Activated T-helper 1 cell treated with anti-CD3 and anti-CD28 coated beads, Interleukin-2, amount 50 U/mL, for 16 hours (primary cell): ENCODE measurements at regions not wholly inside any gene's neighbourhood (a gene's known extent, or its start where the extent isn't known, plus 50 kb on each side); places are given as distances from the start of the nearest gene placed in this dataset.
A peak's percentile ranks its signal among the peaks of the same experiment; 100 is the strongest.
"Not testable (repeated sequence)": the region's sequence is repeated elsewhere in the genome, so short reads cannot be mapped to it uniquely, and the experiment has no call there.

Experiments used
- DNase-seq, 2 donors: peaks; one replicate each; pipeline ENCODE4 v3.0.0-alpha.2; 2020; ENCODE audit warnings: low read depth in 1 of 2, low spot score in 1 of 2

- not testable (repeated sequence) for DNase-seq
Observed at GRCh38 chr10:38356527-38356926, 262.4 kb downstream of the ZNF37A start.

DNA sequence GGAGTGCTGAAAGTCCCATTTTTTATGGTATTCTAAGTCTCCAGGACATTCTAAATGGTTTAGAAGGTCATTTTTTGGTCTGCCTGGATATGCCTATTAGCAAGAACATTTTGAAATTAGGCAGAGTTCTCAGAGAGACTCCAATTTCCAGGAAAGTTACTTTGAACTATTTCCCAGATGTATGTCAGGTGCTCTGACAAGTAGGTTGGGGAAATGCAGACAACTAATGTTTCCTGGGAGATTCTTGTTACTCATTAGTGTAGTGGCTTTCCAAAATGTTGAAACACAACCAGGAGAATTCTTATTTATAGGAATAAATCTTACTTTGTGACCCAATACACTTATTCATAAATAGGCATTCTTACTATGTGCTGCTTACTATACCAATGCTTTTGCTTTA is 268.4 kb downstream of the ZNF37A start:
- not testable (repeated sequence) for DNase-seq

GRCh38 chr10:38364073-38364472 is 269.9 kb downstream of the ZNF37A start:
- DNase-seq = not testable (repeated sequence)

DNA sequence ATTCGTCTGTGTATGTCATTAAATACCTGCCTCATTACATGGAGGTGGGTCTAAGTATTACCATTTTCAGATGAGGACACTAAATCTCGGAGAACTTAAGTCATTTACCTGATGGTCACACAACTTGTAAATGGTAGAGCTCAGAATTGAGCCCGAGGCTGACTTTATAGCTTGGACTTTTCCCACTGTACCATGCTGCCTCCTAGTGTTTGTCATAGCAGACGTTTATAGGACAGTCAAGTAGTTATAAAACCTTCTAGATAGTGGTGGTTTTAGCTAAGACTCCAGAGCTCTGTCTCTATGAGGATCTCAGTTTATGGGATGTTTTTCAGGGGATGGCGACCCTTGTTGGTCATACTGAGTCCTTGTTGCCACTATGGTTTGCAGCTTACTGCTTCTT is 271.8 kb downstream of the ZNF37A start:
- DNase-seq = not testable (repeated sequence)

DNA sequence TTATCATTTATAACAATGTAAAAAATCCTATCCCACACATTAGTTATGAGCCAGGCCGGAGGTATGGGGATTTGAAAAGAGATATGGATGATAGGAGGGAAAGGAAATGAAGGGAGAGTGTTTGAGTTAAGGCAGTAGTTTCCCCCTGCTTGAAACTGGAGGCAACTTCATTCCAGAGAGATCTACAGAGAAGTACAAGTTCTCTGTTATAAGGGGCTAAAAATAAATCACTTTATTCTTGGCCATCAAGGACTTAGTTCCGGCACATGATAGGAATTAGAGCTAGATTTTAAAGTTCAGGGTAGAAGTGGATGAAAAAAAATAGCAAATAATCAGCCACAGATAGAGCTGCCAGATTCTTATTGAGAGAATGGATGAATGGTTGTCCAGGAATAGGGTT is 289.7 kb downstream of the ZNF37A start:
- not testable (repeated sequence) for DNase-seq

DNA sequence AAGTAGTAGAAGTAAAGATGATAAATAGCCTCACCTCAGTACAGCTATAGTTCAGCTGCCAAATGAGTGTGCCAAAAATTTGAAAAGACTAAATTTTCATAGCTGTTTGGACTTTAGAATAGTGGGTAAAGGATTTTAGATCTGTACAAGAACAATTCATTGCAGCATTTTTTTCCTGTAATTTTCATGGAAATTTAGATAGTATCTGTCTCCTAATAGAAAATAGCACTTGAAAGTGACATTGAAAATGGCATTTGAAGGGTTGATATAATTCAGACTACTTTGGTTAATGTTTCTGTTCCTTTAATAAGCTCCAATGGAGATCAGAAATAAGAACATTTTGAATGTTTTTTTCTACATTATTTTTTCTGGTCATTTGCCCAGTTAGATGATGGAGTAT is 292.7 kb downstream of the ZNF37A start:
- DNase-seq = not testable (repeated sequence)

DNA sequence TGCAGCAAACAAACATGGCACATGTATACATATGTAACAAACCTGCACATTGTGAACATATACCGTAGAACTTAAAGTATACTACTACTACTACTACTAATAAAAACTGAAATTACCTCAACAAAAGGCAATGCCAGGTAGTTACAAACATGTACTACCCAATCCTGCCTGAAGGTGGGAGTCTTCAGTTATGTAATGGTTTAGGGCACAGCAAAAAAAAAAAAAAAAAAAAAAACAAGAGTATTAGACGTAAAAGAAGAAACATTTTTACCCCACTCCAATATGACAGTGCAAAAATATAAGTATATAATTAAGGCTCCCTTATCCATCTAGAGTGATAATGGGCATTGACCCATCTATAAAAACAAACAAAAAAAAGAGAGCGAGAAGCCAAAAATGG is 296.6 kb downstream of the ZNF37A start:
- not testable (repeated sequence) for DNase-seq

- not testable (repeated sequence) for DNase-seq
Observed at GRCh38 chr10:38395465-38395864, 301.3 kb downstream of the ZNF37A start.

GRCh38 chr10:38396178-38396954 is 302.2 kb downstream of the ZNF37A start:
- not testable (repeated sequence) for DNase-seq

DNA sequence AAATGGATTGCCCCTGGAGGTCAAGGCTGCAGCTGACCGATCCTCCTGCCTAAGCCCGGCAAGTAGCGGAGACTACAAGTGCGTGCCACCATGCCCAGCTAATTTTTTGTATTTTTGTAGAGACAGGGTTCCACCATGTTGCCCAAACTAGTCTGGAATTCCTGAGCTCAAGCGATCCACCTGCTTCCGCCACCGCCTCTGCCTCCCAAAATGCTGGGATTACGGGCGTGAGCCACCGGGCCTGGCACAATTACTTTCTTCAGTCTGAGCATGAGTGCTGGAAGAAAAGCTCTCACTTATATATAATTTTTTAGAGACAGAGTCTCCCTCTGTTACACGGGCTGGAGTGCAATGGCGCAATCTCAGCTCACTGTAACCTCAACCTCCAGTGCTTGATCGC is 307.4 kb downstream of the ZNF37A start:
- not testable (repeated sequence) for DNase-seq

- peak; percentile 81 to 82 for DNase-seq
Observed at GRCh38 chr10:38402442-38403346, 308.6 kb downstream of the ZNF37A start.

DNA sequence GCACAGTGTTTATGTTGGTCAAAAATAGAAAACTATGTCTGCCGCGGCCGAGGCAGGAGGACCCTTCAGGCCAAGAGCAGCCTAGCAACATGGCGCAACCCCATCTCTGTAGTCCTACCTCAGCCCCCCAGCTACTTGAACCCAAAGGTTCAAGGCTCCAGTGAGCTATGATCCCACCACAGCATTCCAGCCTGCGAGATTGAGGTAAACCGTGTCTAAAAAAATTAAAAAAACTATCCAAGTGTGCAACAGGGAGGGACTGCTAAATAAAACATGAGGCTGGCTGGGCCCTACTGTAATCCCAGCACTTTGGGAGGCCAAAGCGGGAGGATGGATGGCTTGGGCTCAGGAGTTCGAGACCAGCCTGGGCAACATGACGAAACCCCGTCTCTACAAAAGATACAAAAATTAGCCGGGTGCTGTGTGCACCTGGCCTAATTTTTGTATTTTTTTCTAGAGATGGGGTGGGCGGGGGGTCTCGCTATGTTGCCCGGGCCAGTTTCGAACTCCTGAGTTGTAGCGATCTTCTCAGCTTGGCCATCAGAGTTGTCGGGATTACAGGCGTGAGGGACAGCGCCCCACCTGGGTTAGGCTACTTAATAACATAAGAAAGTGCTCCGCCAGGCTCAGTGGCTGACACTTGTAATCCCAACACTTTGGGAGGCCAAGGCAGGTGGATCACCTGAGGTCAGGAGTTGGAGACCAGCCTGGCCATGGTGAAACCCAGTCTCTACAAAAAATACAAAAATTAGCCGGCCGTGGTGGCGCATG is 309.4 kb downstream of the ZNF37A start:
- not testable (repeated sequence) for DNase-seq

DNA sequence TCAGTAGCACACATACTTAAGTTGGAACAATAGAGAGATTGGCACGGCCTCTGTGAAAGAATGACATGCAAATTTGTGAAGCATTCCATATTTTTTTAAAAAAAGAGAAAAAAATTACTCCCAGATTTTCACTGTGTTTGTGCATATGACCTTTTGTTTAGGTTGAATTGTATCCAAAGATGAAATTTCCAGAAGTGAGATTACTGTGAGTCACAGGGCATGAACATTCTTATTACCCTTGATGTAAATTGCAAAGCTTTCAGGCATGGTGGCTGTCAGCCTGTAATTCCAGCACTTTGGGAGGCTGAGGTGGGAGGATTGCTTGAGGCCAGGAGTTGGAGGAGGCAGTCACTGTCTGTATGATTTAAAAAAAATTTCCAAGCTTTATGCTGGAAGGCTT is 329.5 kb downstream of the ZNF37A start:
- DNase-seq = not testable (repeated sequence)

GRCh38 chr10:38430242-38430641 is 336.1 kb downstream of the ZNF37A start:
- not testable (repeated sequence) for DNase-seq

- DNase-seq = not testable (repeated sequence)
Observed at GRCh38 chr10:38437359-38437758, 343.2 kb downstream of the ZNF37A start.

DNA sequence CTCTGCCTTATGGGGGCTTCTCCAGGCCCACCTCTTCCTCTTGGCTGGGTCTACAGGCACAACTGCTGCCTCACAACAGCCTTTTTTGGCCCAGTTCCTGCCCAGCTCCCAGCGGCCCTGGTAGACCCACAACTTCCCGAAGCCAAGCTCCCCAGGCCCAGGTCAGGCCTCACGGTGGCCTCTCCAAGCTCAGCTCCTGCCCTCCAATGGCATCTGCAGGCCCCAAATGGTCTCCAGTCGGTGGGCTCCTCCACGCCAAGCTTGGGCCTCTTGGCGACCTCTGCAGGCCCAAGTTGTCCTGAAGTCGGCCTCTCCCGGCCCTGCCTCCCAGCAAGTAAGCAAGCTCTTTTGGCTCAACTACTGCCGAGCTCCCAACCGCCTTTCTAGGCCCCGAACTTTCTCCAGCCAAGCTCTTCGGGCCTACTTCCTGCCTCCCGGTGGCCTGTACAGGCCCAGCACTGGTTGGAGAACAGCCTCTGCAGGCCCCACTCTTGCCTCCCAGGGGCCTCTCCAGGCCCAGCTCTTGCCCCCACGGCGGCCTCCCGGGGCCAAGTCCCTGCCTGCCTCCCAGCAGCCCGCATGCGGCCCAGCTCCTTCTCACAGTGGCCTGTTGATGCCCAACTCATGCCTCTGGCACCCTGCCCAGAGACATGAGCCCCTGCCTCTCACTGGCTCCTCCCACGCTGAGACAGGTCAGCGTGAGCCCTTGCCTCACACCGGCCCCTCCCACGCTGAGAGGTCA is 354.6 kb downstream of the ZNF37A start:
- not testable (repeated sequence) for DNase-seq

GRCh38 chr10:38449618-38450017 is 355.5 kb downstream of the ZNF37A start:
- not testable (repeated sequence) for DNase-seq

DNA sequence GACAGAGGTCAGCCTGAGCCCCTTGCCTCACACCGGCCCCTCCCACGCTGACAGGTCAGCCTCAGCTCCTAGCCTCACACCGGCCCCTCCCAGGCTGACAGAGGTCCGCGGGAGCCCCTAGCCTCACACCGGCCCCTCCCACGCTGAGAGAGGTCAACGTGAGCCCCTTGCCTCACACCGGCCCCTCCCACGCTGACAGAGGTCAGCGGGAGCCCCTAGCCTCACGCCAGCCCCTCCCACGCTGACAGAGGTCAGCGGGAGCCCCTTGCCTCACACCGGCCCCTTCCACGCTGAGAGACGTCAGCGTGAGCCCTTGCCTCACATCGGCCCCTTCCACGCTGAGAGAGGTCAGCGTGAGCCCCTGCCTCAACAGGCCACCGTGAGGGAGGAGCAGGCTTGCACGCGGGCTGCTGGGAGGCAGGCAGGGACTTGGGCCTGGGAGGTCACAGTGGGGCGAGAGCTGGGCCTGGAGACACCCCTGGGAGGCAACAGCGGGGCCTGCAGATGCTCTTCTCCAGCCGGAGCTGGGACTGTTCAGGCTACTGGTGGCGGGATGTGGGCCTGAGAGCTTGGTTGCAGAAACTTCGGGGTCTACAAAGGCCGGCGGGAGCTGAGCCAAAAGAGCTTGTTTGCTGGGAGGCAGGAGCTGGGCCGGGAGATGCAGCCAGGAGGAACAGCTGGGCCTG is 356.4 kb downstream of the ZNF37A start:
- not testable (repeated sequence) for DNase-seq

DNA sequence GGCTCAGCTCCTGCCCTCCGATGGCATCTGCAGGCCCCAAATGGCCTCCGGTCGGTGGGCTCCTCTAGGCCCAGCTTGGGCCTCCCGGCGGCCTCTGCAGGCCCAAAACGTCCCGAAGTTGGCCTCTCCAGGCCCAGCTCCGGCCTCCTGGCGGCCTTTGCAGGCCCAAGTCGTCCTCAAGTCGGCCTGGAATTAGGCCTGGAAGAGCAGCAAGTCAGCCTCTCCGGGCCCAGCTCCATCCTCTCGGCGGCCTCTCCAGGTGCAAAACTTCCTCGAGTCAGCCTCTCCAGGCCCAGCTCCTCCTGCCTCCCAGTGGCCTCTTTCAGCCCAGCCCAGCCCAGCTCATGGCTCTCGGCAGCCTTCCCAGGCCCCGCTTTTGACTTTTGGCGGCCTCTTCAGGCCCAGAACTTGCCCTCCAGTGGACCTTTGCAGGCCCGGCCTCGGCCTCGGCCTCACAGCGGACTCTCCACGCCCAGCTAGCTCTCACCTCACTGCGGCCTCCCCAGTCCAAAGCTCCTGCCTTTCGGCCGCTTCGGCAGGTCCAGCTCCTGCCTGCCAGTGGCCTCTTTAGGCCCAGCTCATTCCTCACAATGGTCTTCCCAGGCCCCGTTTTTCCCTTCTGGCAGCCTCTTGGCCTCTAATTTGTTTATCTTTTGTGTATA is 357.3 kb downstream of the ZNF37A start:
- DNase-seq = not testable (repeated sequence)
